GM23248 (cell line): ENCODE measurements at regions not wholly inside any gene's neighbourhood (a gene's known extent, or its start where the extent isn't known, plus 50 kb on each side); places are given as distances from the start of the nearest gene placed in this dataset.

Experiments
- EZH2 ChIP-seq: fragments of 200-600 bp; sonication (generic); IDR thresholded peaks from 2 replicates; pipeline ENCODE4 v1.6.1; 2018; ENCODE audit warnings: antibody characterized with exemption, mild to moderate bottlenecking; ENCODE audit not compliant: insufficient read depth, poor library complexity, severe bottlenecking
- EZH2phosphoT487 ChIP-seq: fragments of 200-600 bp; sonication (generic); IDR thresholded peaks from 2 replicates; pipeline ENCODE4 v1.6.1; 2018; ENCODE audit warnings: antibody characterized with exemption, moderate library complexity, mild to moderate bottlenecking, low read depth; ENCODE audit not compliant: insufficient read depth

DNA sequence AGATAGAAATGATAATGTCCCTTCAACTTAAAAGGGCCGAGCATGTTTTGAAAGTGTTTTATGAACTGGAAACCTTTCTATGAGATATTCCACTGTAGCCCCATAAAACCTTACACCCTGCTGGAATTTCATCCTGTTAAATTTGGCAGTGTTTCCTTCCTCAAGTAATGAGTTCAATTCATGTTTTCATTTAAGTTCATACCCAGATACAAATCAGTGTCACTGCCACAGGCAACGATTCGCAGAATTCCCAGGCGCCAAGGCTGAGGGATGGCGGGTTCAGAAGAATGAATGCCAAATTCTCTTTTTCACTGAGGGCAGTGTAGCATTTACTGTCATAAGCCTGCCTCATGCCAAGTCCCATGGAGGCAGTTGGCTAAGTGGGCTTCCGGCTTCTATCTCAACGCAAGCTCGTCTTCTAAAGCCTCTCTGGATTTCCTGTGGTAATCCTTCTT is 511.8 kb upstream of the ID4 start:
- no peak for TF ChIP-seq EZH2
- no peak for TF ChIP-seq EZH2phosphoT487
